NCI-H1930 (cell line): ENCODE measurements at regions not wholly inside any gene's neighbourhood (a gene's known extent, or its start where the extent isn't known, plus 50 kb on each side); places are given as distances from the start of the nearest gene placed in this dataset.

ENCODE experiments used
- DNase-seq, 2 experiments: peaks; one replicate each; lab custom pipeline; 2025; lab: John Stamatoyannopoulos, UW

- no peak for DNase-seq
Measured at GRCh38 chr3:170730071-170730812, 139.8 kb downstream of the RPL22L1 start.

- DNase-seq, result no peak
Measured at GRCh38 chr3:170728181-170728580, 141.8 kb downstream of the RPL22L1 start.

GRCh38 chr3:170727754-170728153, 141.9 kb upstream of the SLC7A14 start:
- DNase-seq, result no peak

- no peak for DNase-seq
Measured at GRCh38 chr3:170726976-170727661, 141.2 kb upstream of the SLC7A14 start.

- DNase-seq, result no peak
Measured at GRCh38 chr3:170725285-170725731, 139.4 kb upstream of the SLC7A14 start.

GRCh38 chr3:170724599-170725280, 138.9 kb upstream of the SLC7A14 start:
- no peak for DNase-seq

- no peak for DNase-seq
Measured at GRCh38 chr3:170723241-170723640, 137.4 kb upstream of the SLC7A14 start.

- DNase-seq, result no peak
Measured at GRCh38 chr3:170721563-170721962, 135.7 kb upstream of the SLC7A14 start.

- no peak for DNase-seq
Measured at GRCh38 chr3:170719300-170719699, 133.4 kb upstream of the SLC7A14 start.

- DNase-seq, result no peak
Measured at GRCh38 chr3:170718848-170719247, 133.0 kb upstream of the SLC7A14 start.

- no peak for DNase-seq
Measured at GRCh38 chr3:170717410-170718402, 131.8 kb upstream of the SLC7A14 start.

GRCh38 chr3:170716172-170716805, 130.4 kb upstream of the SLC7A14 start:
- DNase-seq, result no peak

- no peak for DNase-seq
Measured at GRCh38 chr3:170714562-170715535, 129.0 kb upstream of the SLC7A14 start.

GRCh38 chr3:170714122-170714521, 128.2 kb upstream of the SLC7A14 start:
- DNase-seq, result no peak

GRCh38 chr3:170713653-170714052, 127.8 kb upstream of the SLC7A14 start:
- DNase-seq, result no peak

GRCh38 chr3:170712798-170713197, 126.9 kb upstream of the SLC7A14 start:
- DNase-seq, result no peak

- DNase-seq, result no peak
Measured at GRCh38 chr3:170712336-170712735, 126.5 kb upstream of the SLC7A14 start.

- DNase-seq, result no peak
Measured at GRCh38 chr3:170711786-170712185, 125.9 kb upstream of the SLC7A14 start.

GRCh38 chr3:170709046-170709445, 123.2 kb upstream of the SLC7A14 start:
- no peak for DNase-seq

GRCh38 chr3:170707899-170708298, 122.0 kb upstream of the SLC7A14 start:
- DNase-seq, result no peak
